Endothelial cell of umbilical vein (primary cell): ENCODE measurements at regions not wholly inside any gene's neighbourhood (a gene's known extent, or its start where the extent isn't known, plus 50 kb on each side); places are given as distances from the start of the nearest gene placed in this dataset.

Experiments used
- BruUV-seq: library from RNA; stranded (reverse); fragments of 400-500 nt; replicated peaks from 2 replicates; lab custom pipeline; 2021; lab: Mats Ljungman, UMichigan
- CTCF ChIA-PET: fragments of 300-600, 350-600 bp; sonication (Branson Sonifier 250); formaldehyde crosslinking; loops from one replicate; lab custom pipeline; 2021; ENCODE audit warnings: antibody characterized with exemption, inconsistent platforms; lab: Charles Lee
- POLR2A ChIA-PET: fragments of 300-600, 350-600 bp; sonication (Branson Sonifier 250); formaldehyde crosslinking; loops from one replicate; lab custom pipeline; 2021; ENCODE audit warnings: antibody characterized with exemption, inconsistent platforms; lab: Charles Lee
- DNase-seq: peaks from one replicate; pipeline ENCODE4 v3.0.0-alpha.2; 2011; ENCODE audit warnings: low read depth, low spot score
- FAIRE-seq: peaks from 2 replicates; lab custom pipeline; 2011; peaks lifted over from hg19 to GRCh38; lab: Jason Lieb, UNC
- H2AFZ ChIP-seq: 2 replicates; pipeline ENCODE4 v1.6.0; 2012; ENCODE audit warnings: low read depth, low read length, control low read depth, inconsistent platforms
- H3K27ac ChIP-seq: 2 replicates; pipeline ENCODE4 v1.5.1; 2011; ENCODE audit warnings: low read depth, mild to moderate bottlenecking, control low read depth, low read length, moderate library complexity; ENCODE audit not compliant: insufficient read depth
- H3K27me3 ChIP-seq, 2 experiments: 2 replicates each; pipeline versions ENCODE4 v1.6.0 to v1.6.1; 2011; ENCODE audit warnings: low read length in 2 of 2, mixed read lengths in 1 of 2; ENCODE audit not compliant: control insufficient read depth in 2 of 2, insufficient read depth in 2 of 2
- H3K36me3 ChIP-seq, 2 experiments: 2 replicates in 1 of 2; 3 replicates in 1 of 2; pipeline ENCODE4 v1.5.1; 2011; ENCODE audit warnings: low read length in 2 of 2, mild to moderate bottlenecking in 1 of 2, moderate library complexity in 1 of 2; ENCODE audit not compliant: control insufficient read depth in 2 of 2, insufficient read depth in 2 of 2; ENCODE audit errors: extremely low read depth in 1 of 2
- H3K4me1 ChIP-seq: 3 replicates; pipeline ENCODE4 v1.5.1; 2011; ENCODE audit warnings: mild to moderate bottlenecking, low read length; ENCODE audit not compliant: control insufficient read depth, insufficient read depth; ENCODE audit errors: extremely low read depth
- H3K4me2 ChIP-seq: 2 replicates; pipeline ENCODE4 v1.6.1; 2011; ENCODE audit warnings: low read length, control low read depth, mixed read lengths; ENCODE audit not compliant: insufficient read depth
- H3K4me3 ChIP-seq, 3 experiments: fragments of 200-600 bp in 1 of 3; sonication (generic), shearing (Covaris generic) in 1 of 3; replicated peaks in 1 of 3; 2 replicates each; pipeline ENCODE4 v1.5.1; 2011 to 2016; ENCODE audit warnings: control low read depth in 3 of 3, low read length in 3 of 3, mild to moderate bottlenecking in 2 of 3, inconsistent platforms in 1 of 3, low read depth in 1 of 3, moderate library complexity in 1 of 3; ENCODE audit not compliant: insufficient read depth in 1 of 3
- H3K79me2 ChIP-seq: 2 replicates; pipeline ENCODE4 v1.6.0; 2012; ENCODE audit warnings: low read length, inconsistent platforms; ENCODE audit not compliant: control insufficient read depth, insufficient read depth
- H3K9ac ChIP-seq: replicated peaks from 2 replicates; pipeline ENCODE3; 2011; ENCODE audit warnings: low read length, control low read depth; ENCODE audit not compliant: insufficient read depth; ENCODE audit errors: extremely low read depth
- H3K9me1 ChIP-seq: replicated peaks from 3 replicates; pipeline ENCODE4 v1.6.0; 2011; ENCODE audit warnings: mild to moderate bottlenecking, low read length; ENCODE audit not compliant: control insufficient read depth, insufficient read depth; ENCODE audit errors: extremely low read depth
- H3K9me3 ChIP-seq: replicated peaks from 2 replicates; pipeline ENCODE4 v1.5.1; 2012; ENCODE audit warnings: low read length, inconsistent platforms; ENCODE audit not compliant: control insufficient read depth, insufficient read depth
- H4K20me1 ChIP-seq: replicated peaks from 2 replicates; pipeline ENCODE3; 2011; ENCODE audit warnings: mild to moderate bottlenecking, low read length; ENCODE audit not compliant: control insufficient read depth, insufficient read depth; ENCODE audit errors: extremely low read depth
- CTCF ChIP-seq, 2 donors: IDR thresholded peaks; 1 replicate in 1 of 2; 2 replicates in 1 of 2; pipeline ENCODE4 v1.5.1; 2011; ENCODE audit warnings: low read length in 2 of 2, mild to moderate bottlenecking in 2 of 2, moderate library complexity in 2 of 2, control low read depth in 1 of 2, inconsistent platforms in 1 of 2, low read depth in 1 of 2; ENCODE audit not compliant: insufficient read depth in 1 of 2; ENCODE audit errors: extremely low read depth in 1 of 2
- EZH2 ChIP-seq: IDR thresholded peaks from 2 replicates; pipeline ENCODE4 v1.6.1; 2012; ENCODE audit warnings: borderline replicate concordance, low read depth, mild to moderate bottlenecking, moderate library complexity, low read length, inconsistent platforms; ENCODE audit not compliant: severe bottlenecking
- FOS ChIP-seq: IDR thresholded peaks from 2 replicates; pipeline ENCODE4 v1.6.1; 2011; ENCODE audit warnings: mild to moderate bottlenecking, low read length, moderate library complexity, borderline replicate concordance; ENCODE audit not compliant: insufficient read depth
- GATA2 ChIP-seq: IDR thresholded peaks from 2 replicates; pipeline ENCODE4 v1.7.0; 2011; ENCODE audit warnings: low read depth, mild to moderate bottlenecking, moderate library complexity, mixed read lengths, low read length; ENCODE audit not compliant: insufficient read length, insufficient read depth
- JUN ChIP-seq: IDR thresholded peaks from 2 replicates; pipeline ENCODE4 v1.6.1; 2011; ENCODE audit warnings: borderline replicate concordance, low read depth; ENCODE audit not compliant: insufficient read length, insufficient read depth
- MYC ChIP-seq: IDR thresholded peaks from one replicate; pipeline ENCODE4 v1.6.1; 2011; ENCODE audit warnings: mild to moderate bottlenecking, low read depth, low read length
- POLR2A ChIP-seq: IDR thresholded peaks from 2 replicates; pipeline ENCODE4 v1.6.1; 2012; ENCODE audit warnings: low read depth, mild to moderate bottlenecking, control low read depth, low read length
- POLR2AphosphoS5 ChIP-seq: IDR thresholded peaks from 2 replicates; pipeline ENCODE4 v1.6.1; 2012; ENCODE audit warnings: low read depth, mild to moderate bottlenecking, control low read depth, low read length, moderate library complexity; ENCODE audit not compliant: insufficient read depth
- dilution Hi-C: fragments of 300-500 bp; cut with MboI; formaldehyde crosslinking; loops from one replicate; pipeline ENCODE4 v1.15.0; 2019; ENCODE audit warnings: low sequenced_read_pairs; ENCODE audit not compliant: extremely low pct_ligation_motif_present
- intact Hi-C: fragments of 100-400 bp; cut with micrococcal nuclease; formaldehyde crosslinking; loops from one replicate; pipeline ENCODE4 v1.10.0; 2022
- TF ChIP-seq, protein P1 (sequence below): IDR thresholded peaks from 2 replicates; pipeline ENCODE4 v1.6.1; 2011; ENCODE audit not compliant: insufficient read depth, insufficient read length

GRCh38 chr7:125065001-125065400, 135.4 kb upstream of the POT1 start:
- H3K27ac ChIP-seq: no peak overlapping the region
- H3K27me3 ChIP-seq: no peaks in the 10 kb centered on the region
- DNase-seq (no peak), FAIRE-seq (no peak)
- ChIA-PET POLR2A (no interaction called here), CTCF (no interaction called here)
- TF ChIP-seq EZH2 (no peak), MYC (no peak), POLR2A (no peak), JUN (no peak), FOS (no peak), CTCF (IDR thresholded peaks at IDR 0.05; ENCODE audit: extremely low read depth in 1 of 2, insufficient read depth in 1 of 2, low read depth in 1 of 2, low read length in 2 of 2) (no peak), GATA2 (no peak), POLR2AphosphoS5 (no peak)
- TF ChIP-seq, protein P1, sequence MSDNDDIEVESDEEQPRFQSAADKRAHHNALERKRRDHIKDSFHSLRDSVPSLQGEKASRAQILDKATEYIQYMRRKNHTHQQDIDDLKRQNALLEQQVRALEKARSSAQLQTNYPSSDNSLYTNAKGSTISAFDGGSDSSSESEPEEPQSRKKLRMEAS: no peak
- H3K9ac ChIP-seq: no peak overlapping the region
- no peak overlapping the region for H3K4me2 ChIP-seq
- H3K36me3 ChIP-seq: no peaks in the 10 kb centered on the region
- dilution Hi-C loops: no loop called here
- H3K4me1 ChIP-seq: peaks cover 13% of the 10 kb centered on the region
- no peaks in the 10 kb centered on the region for H3K79me2 ChIP-seq
- no TSS peak for BruUV-seq
- intact Hi-C loops: loop anchor here (10.0 kb wide), 1 partner anchor 360 kb away; no protein-coding TSS in a partner anchor
- H2AFZ ChIP-seq: no peak overlapping the region
- no peaks in the 10 kb centered on the region for H3K9me1 ChIP-seq
- no peaks in the 10 kb centered on the region for H4K20me1 ChIP-seq
- H3K9me3 ChIP-seq: no peaks in the 10 kb centered on the region
- H3K4me3 ChIP-seq: no peak overlapping the region
